HepG2 (cell line): ENCODE measurements at regions not wholly inside any gene's neighbourhood (a gene's known extent, or its start where the extent isn't known, plus 50 kb on each side); places are given as distances from the start of the nearest gene placed in this dataset.

Experiments
- ATAC-seq: fragments of 200-7000 bp; cut with Tn5 transposase; 3 replicates; pipeline ENCODE4 v1.9.1; 2020; ENCODE audit warnings: mild to moderate bottlenecking, moderate library complexity
- BruUV-seq: library from RNA; stranded (reverse); fragments of 400-500 nt; replicated peaks from 2 replicates; lab custom pipeline; 2021; lab: Mats Ljungman, UMichigan
- CTCF ChIA-PET: fragments of 300-600 bp; formaldehyde crosslinking; extraction: SDS; loops from one replicate; lab custom pipeline; 2021; ENCODE audit warnings: low total read pairs, inconsistent platforms, low intra/inter-chr PET ratio; lab: Yijun Ruan, JAX
- POLR2A ChIA-PET: fragments of 350-600 bp; sonication (Branson Sonifier 250); formaldehyde crosslinking; loops from one replicate; lab custom pipeline; 2020; ENCODE audit warnings: antibody characterized with exemption, inconsistent platforms; lab: Yijun Ruan, JAX
- DNase-seq: peaks from one replicate; pipeline ENCODE4 v3.0.0-alpha.2; 2015; ENCODE audit warnings: low spot score
- FAIRE-seq: peaks from 3 replicates; lab custom pipeline; 2011; peaks lifted over from hg19 to GRCh38; lab: Jason Lieb, UNC
- H2AFZ ChIP-seq: one replicate; pipeline ENCODE4 v1.6.1; 2011; ENCODE audit warnings: low read length, inconsistent platforms
- H3K27ac ChIP-seq: fragments of 300-600 bp; 3 replicates; pipeline ENCODE4 v1.8.0; 2011; ENCODE audit warnings: mixed run types, mild to moderate bottlenecking, mixed read lengths, low read length, inconsistent platforms; ENCODE audit not compliant: insufficient read depth; ENCODE audit errors: extremely low read length
- H3K27me3 ChIP-seq, 2 experiments: fragments of 200-600 bp in 1 of 2; 2 replicates in 1 of 2; 3 replicates in 1 of 2; pipeline versions ENCODE4 v1.6.0 to v1.8.0; 2011; ENCODE audit warnings: low read length in 2 of 2, mild to moderate bottlenecking in 2 of 2, moderate library complexity in 2 of 2, inconsistent platforms in 1 of 2; ENCODE audit not compliant: insufficient read depth in 2 of 2, control insufficient read depth in 1 of 2
- H3K36me3 ChIP-seq, 2 experiments: fragments of 200-600 bp in 1 of 2; replicated peaks in 1 of 2; 2 replicates in 1 of 2; 3 replicates in 1 of 2; pipeline versions ENCODE4 v1.5.1 to v1.8.0; 2011; ENCODE audit warnings: low read length in 2 of 2, inconsistent platforms in 1 of 2; ENCODE audit not compliant: insufficient read depth in 2 of 2, control insufficient read depth in 1 of 2
- H3K4me1 ChIP-seq: 2 replicates; pipeline ENCODE4 v1.5.1; 2012; ENCODE audit warnings: low read length, inconsistent platforms; ENCODE audit not compliant: insufficient read depth
- H3K4me2 ChIP-seq: 2 replicates; pipeline ENCODE4 v1.6.0; 2011; ENCODE audit warnings: low read depth, low read length, inconsistent platforms
- H3K4me3 ChIP-seq, 3 experiments: fragments of 200-600 bp in 1 of 3; sonication (generic), shearing (Covaris generic) in 1 of 3; replicated peaks in 1 of 3; 2 replicates each; pipeline ENCODE4 v1.5.1; 2011 to 2016; ENCODE audit warnings: low read length in 3 of 3, inconsistent platforms in 2 of 3, low read depth in 2 of 3, mild to moderate bottlenecking in 2 of 3, control low read depth in 1 of 3, mixed read lengths in 1 of 3; ENCODE audit not compliant: insufficient read depth in 1 of 3
- H3K79me2 ChIP-seq: one replicate; pipeline ENCODE4 v1.6.1; 2011; ENCODE audit warnings: low read length, inconsistent platforms; ENCODE audit not compliant: insufficient read depth
- H3K9ac ChIP-seq: 2 replicates; pipeline ENCODE4 v1.6.0; 2011; ENCODE audit warnings: mild to moderate bottlenecking, low read depth, low read length, inconsistent platforms; ENCODE audit not compliant: insufficient read depth
- H3K9me3 ChIP-seq: 2 replicates; pipeline ENCODE4 v1.5.1; 2012; ENCODE audit warnings: mild to moderate bottlenecking, low read length
- H4K20me1 ChIP-seq: 2 replicates; pipeline ENCODE4 v1.6.0; 2011; ENCODE audit warnings: inconsistent platforms, mild to moderate bottlenecking, low read length, moderate library complexity; ENCODE audit not compliant: insufficient read depth
- DDIT3 ChIP-seq: sonication (generic); formaldehyde crosslinking; IDR thresholded peaks from 2 replicates; pipeline ENCODE4 v1.4.0; 2020; ENCODE audit warnings: mild to moderate bottlenecking, missing genetic modification reagents
- DNMT1 ChIP-seq: sonication (generic); formaldehyde crosslinking; IDR thresholded peaks from 2 replicates; pipeline ENCODE4 v1.5.1; 2020; ENCODE audit warnings: mild to moderate bottlenecking, missing genetic modification reagents
- EZH2 ChIP-seq: conservative IDR thresholded peaks from 2 replicates; pipeline ENCODE4 v1.6.1; 2012; ENCODE audit warnings: mild to moderate bottlenecking, low read depth, low read length, moderate library complexity
- GZF1 ChIP-seq: sonication (generic); formaldehyde crosslinking; IDR thresholded peaks from 2 replicates; pipeline ENCODE4 v1.5.1; 2020; ENCODE audit warnings: mild to moderate bottlenecking, missing genetic modification reagents
- HDAC2 ChIP-seq: sonication (generic); formaldehyde crosslinking; IDR thresholded peaks from 2 replicates; pipeline ENCODE4 v1.4.0; 2020; ENCODE audit warnings: missing genetic modification reagents
- MYC ChIP-seq: sonication (generic); formaldehyde crosslinking; IDR thresholded peaks from 2 replicates; pipeline ENCODE4 v1.9.0; 2021; ENCODE audit warnings: missing genetic modification reagents, borderline replicate concordance
- PITX1 ChIP-seq: sonication (generic); formaldehyde crosslinking; IDR thresholded peaks from 2 replicates; pipeline ENCODE4 v1.5.1; 2020; ENCODE audit warnings: mild to moderate bottlenecking, missing genetic modification reagents
- RXRB ChIP-seq: IDR thresholded peaks from 2 replicates; pipeline ENCODE4 v1.6.1; 2016; ENCODE audit warnings: borderline replicate concordance, missing genetic modification reagents, missing compliant biosample characterization
- SOX13 ChIP-seq, 3 experiments: fragments of 450-650 bp in 1 of 3; sonication (generic) in 1 of 3; formaldehyde crosslinking in 1 of 3; IDR thresholded peaks in 2 of 3; conservative IDR thresholded peaks in 1 of 3; 2 replicates each; pipeline versions ENCODE4 v1.5.0 to v1.6.1; 2016 to 2020; ENCODE audit warnings: antibody characterized with exemption in 1 of 3, mild to moderate bottlenecking in 1 of 3, missing compliant biosample characterization in 1 of 3, missing genetic modification reagents in 1 of 3, moderate library complexity in 1 of 3
- ZBTB38 ChIP-seq: sonication (generic); formaldehyde crosslinking; IDR thresholded peaks from 2 replicates; pipeline ENCODE4 v1.5.1; 2020; ENCODE audit warnings: mild to moderate bottlenecking, missing genetic modification reagents
- ZBTB40 ChIP-seq, 2 experiments: fragments of 450-650 bp in 1 of 2; sonication (generic) in 1 of 2; formaldehyde crosslinking in 1 of 2; IDR thresholded peaks; 2 replicates each; pipeline versions ENCODE4 v1.6.1 to v1.8.0; 2016 to 2022; ENCODE audit warnings: antibody characterized with exemption in 1 of 2, mild to moderate bottlenecking in 1 of 2, missing genetic modification reagents in 1 of 2
- ZC3H4 ChIP-seq: sonication (generic); formaldehyde crosslinking; IDR thresholded peaks from 2 replicates; pipeline ENCODE4 v1.4.0; 2020; ENCODE audit warnings: missing genetic modification reagents, borderline replicate concordance
- ZNF570 ChIP-seq: sonication (generic); formaldehyde crosslinking; IDR thresholded peaks from 2 replicates; pipeline ENCODE4 v1.4.0; 2020; ENCODE audit warnings: mild to moderate bottlenecking, missing genetic modification reagents, borderline replicate concordance
- in situ Hi-C: cut with HindIII; loops from 2 replicates; pipeline ENCODE4 v1.10.0; 2017; ENCODE audit warnings: low pct_unique_long_range_greater_than_20kb; ENCODE audit not compliant: extremely low pct_ligation_motif_present
- intact Hi-C: fragments of 100-400 bp; cut with micrococcal nuclease; formaldehyde crosslinking; loops from one replicate; pipeline ENCODE4 v1.10.0; 2022; ENCODE audit not compliant: unreplicated experiment

GRCh38 chr1:219294251-219294650 lies 120.6 kb downstream of the LYPLAL1 start:
- no peaks in the 10 kb centered on the region for H3K36me3 ChIP-seq
- H2AFZ ChIP-seq = no peak overlapping the region
- in situ Hi-C loops = no loop called here
- no peaks in the 10 kb centered on the region for H3K79me2 ChIP-seq
- no peak overlapping the region for H3K27ac ChIP-seq
- no peak for TF ChIP-seq ZBTB38 (CRISPR knock-in tag)
- no peak for TF ChIP-seq MYC (CRISPR knock-in tag)
- TF ChIP-seq GZF1 (CRISPR knock-in tag) = no peak
- TF ChIP-seq ZC3H4 = no peak
- no peak for TF ChIP-seq ZNF570 (CRISPR knock-in tag)
- no peak for TF ChIP-seq SOX13 (IDR thresholded peaks at IDR 0.05)
- no peak for TF ChIP-seq SOX13 (CRISPR knock-in tag; conservative IDR thresholded peaks at IDR 0.05 in 1 of 2, IDR thresholded peaks at IDR 0.05 in 1 of 2)
- no peak for TF ChIP-seq RXRB
- no peak for TF ChIP-seq DNMT1 (CRISPR knock-in tag)
- TF ChIP-seq ZBTB40 (IDR thresholded peaks at IDR 0.05) = no peak
- no peak for TF ChIP-seq ZBTB40 (CRISPR knock-in tag; IDR thresholded peaks at IDR 0.05)
- no peak for TF ChIP-seq HDAC2 (CRISPR knock-in tag)
- TF ChIP-seq DDIT3 (CRISPR knock-in tag) = no peak
- no peak for TF ChIP-seq EZH2
- TF ChIP-seq PITX1 (CRISPR knock-in tag) = no peak
- TF ChIP-seq, all 625 proteins: peak for 0
- ATAC-seq (no peak), FAIRE-seq (no peak), DNase-seq (no peak)
- BruUV-seq = no TSS peak
- ChIA-PET CTCF (no interaction called here), POLR2A (interaction anchor here (1.7 kb wide), 1 partner anchor 16 kb away, joined by 6 read pairs; no protein-coding TSS in a partner anchor)
- no peak overlapping the region for H3K9ac ChIP-seq
- intact Hi-C loops = no loop called here
- H3K27me3 ChIP-seq = no peaks in the 10 kb centered on the region
- no peaks in the 10 kb centered on the region for H3K4me1 ChIP-seq
- H4K20me1 ChIP-seq = no peaks in the 10 kb centered on the region
- no peak overlapping the region for H3K4me2 ChIP-seq
- H3K9me3 ChIP-seq = no peaks in the 10 kb centered on the region
- H3K4me3 ChIP-seq = no peak overlapping the region
